Testis (tissue), 2 donors: ENCODE measurements at regions not wholly inside any gene's neighbourhood (a gene's known extent, or its start where the extent isn't known, plus 50 kb on each side); places are given as distances from the start of the nearest gene placed in this dataset.

ENCODE experiments used
- DNase-seq: peaks from one replicate; pipeline ENCODE4 v3.0.0-alpha.2; 2019
- H3K27ac ChIP-seq, 2 donors: fragments of 200-600 bp; sonication (generic); one replicate each; pipeline ENCODE4 v1.5.1; 2019
- H3K27me3 ChIP-seq: fragments of 200-600 bp; sonication (generic); one replicate; pipeline ENCODE4 v1.5.1; 2019
- H3K36me3 ChIP-seq: fragments of 200-600 bp; sonication (generic); one replicate; pipeline ENCODE4 v1.5.1; 2017; ENCODE audit warnings: low read depth; ENCODE audit errors: missing control alignments
- H3K4me1 ChIP-seq: fragments of 200-600 bp; sonication (generic); one replicate; pipeline ENCODE4 v1.5.1; 2019
- H3K4me3 ChIP-seq, 2 donors: fragments of 200-600 bp; sonication (generic); one replicate each; pipeline ENCODE4 v1.5.1; 2017 to 2019
- H3K9me3 ChIP-seq: fragments of 200-600 bp; sonication (generic); one replicate; pipeline ENCODE4 v1.5.1; 2017
- POLR2A ChIP-seq: fragments of 450-650 bp; IDR thresholded peaks from one replicate; pipeline ENCODE4 v1.6.1; 2017; ENCODE audit warnings: antibody characterized with exemption, mild to moderate bottlenecking, moderate library complexity
- WGBS, 2 donors: methylation state at CpG; one replicate each; pipeline ENCODE4 v1.1.5; 2018; 5-methylcytosine and 5-hydroxymethylcytosine counted together
- intact Hi-C: fragments of 100-400 bp; cut with DNase I; formaldehyde crosslinking; loops from one replicate; pipeline ENCODE4 v1.15.1; 2023; ENCODE audit warnings: low total_unique reads
- TF ChIP-seq, protein P1 (sequence below), 3 experiments: fragments of 450-650 bp in 2 of 3; fragments of 200-600 bp in 1 of 3; sonication (generic) in 1 of 3; IDR thresholded peaks; one replicate each; pipeline ENCODE4 v1.5.1; 2016 to 2019; ENCODE audit warnings: antibody characterized with exemption in 3 of 3, mild to moderate bottlenecking in 2 of 3, moderate library complexity in 1 of 3

DNA sequence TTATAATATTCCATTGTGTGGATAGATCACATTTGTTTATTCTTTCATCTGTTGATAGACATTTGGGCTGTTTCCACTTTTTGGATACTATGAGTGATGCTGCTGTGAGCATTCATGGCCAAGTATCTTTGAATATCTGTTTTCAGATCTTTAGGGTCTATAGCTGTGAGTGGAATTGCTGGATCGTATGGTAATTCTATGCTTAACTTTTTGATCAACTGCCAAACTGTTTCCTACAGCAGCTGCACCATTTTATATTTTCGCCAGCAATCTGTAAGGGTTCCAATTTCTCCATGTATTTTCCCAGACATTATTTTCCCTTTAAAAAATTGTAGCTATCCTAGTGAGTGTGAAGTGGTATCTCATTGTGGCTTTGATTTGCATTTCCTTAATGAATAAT is 238.1 kb downstream of the AACS start:
- Histone ChIP-seq H3K4me3 (no peak overlapping the region), H3K36me3 (no peaks in the 10 kb centered on the region), H3K4me1 (no peaks in the 10 kb centered on the region), H3K27me3 (no peaks in the 10 kb centered on the region), H3K27ac (no peak overlapping the region), H3K9me3 (no peaks in the 10 kb centered on the region)
- WGBS, 2 donors = 79 to 84% methylated on average over 2 of the region's 2 CpGs
- DNase-seq = no peak
- intact Hi-C loops = no loop called here
- TF ChIP-seq, protein P1, sequence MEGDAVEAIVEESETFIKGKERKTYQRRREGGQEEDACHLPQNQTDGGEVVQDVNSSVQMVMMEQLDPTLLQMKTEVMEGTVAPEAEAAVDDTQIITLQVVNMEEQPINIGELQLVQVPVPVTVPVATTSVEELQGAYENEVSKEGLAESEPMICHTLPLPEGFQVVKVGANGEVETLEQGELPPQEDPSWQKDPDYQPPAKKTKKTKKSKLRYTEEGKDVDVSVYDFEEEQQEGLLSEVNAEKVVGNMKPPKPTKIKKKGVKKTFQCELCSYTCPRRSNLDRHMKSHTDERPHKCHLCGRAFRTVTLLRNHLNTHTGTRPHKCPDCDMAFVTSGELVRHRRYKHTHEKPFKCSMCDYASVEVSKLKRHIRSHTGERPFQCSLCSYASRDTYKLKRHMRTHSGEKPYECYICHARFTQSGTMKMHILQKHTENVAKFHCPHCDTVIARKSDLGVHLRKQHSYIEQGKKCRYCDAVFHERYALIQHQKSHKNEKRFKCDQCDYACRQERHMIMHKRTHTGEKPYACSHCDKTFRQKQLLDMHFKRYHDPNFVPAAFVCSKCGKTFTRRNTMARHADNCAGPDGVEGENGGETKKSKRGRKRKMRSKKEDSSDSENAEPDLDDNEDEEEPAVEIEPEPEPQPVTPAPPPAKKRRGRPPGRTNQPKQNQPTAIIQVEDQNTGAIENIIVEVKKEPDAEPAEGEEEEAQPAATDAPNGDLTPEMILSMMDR (IDR thresholded peaks at IDR 0.05) = no peak
- no peak for TF ChIP-seq POLR2A

DNA sequence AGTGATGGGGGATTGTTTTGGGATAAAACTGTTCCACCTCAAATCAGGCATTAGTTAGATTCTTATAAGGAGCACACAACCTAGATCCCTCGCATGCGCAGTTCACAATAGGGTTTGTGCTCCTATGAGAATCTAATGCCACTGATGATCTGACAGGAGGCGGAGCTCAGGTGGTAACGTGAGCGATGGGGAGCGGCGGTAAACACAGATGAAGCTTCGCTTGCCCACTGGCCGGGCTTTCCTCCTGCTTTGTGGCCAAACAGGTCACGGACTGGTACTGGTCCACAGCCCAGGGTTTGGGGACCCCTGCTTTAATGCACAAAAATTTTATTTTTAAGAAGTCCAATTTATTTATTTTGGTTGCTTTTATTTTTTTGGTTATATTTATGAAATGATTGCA is 238.8 kb downstream of the AACS start:
- 94 to 98% methylated on average over 10 of the region's 10 CpGs for WGBS, 2 donors
- Histone ChIP-seq H3K4me3 (no peak overlapping the region), H3K27ac (no peak overlapping the region), H3K36me3 (no peaks in the 10 kb centered on the region), H3K27me3 (no peaks in the 10 kb centered on the region), H3K9me3 (no peaks in the 10 kb centered on the region), H3K4me1 (no peaks in the 10 kb centered on the region)
- DNase-seq = no peak
- no peak for TF ChIP-seq POLR2A
- TF ChIP-seq, protein P1 (IDR thresholded peaks at IDR 0.05) = no peak
- intact Hi-C loops = no loop called here

DNA sequence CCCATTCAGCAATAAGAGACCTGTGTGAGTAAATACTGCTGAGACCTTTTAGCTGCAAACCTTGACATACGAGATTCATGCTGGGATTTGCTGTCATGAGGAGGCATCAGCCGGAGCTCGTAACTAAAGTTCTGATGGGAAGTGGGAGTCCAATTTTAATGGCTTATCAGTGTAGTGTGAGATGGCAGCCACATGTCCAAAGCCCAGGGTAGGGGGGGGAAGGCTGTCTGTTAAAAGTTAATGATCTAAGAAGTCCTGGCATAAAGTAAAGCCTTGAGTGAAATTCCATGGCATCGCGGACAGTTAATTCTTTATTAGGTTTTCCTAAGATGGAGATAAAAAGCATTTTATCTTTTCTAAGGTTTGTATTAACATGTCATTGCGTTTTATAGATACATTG is 240.0 kb downstream of the AACS start:
- Histone ChIP-seq H3K36me3 (no peaks in the 10 kb centered on the region), H3K4me1 (no peaks in the 10 kb centered on the region), H3K4me3 (no peak overlapping the region), H3K27ac (no peak overlapping the region), H3K9me3 (no peaks in the 10 kb centered on the region), H3K27me3 (no peaks in the 10 kb centered on the region)
- DNase-seq = no peak
- WGBS, 2 donors = 78 to 85% methylated on average over 6 of the region's 6 CpGs
- intact Hi-C loops = no loop called here
- TF ChIP-seq, protein P1 (IDR thresholded peaks at IDR 0.05) = no peak
- no peak for TF ChIP-seq POLR2A

DNA sequence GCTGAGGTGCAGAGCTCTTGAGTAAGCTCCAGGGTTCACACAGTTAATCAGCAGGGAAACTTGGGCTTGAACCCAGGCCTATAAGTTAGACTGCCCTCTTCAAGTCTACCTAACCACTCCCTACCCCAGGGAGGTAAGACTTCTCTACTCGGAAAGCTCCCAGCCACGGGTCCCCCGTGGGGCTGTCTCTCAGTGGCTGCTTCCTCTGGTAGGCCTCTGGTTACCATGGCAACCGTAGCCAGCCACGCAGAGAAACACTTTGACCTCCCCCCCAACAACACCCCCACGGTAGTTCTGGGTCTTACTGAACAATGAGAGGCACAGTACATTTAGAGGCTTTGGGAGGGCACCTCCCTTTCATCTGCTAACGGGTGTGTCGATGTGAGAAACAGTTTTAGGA is 245.2 kb downstream of the AACS start:
- Histone ChIP-seq H3K4me3 (no peak overlapping the region), H3K9me3 (no peaks in the 10 kb centered on the region), H3K27me3 (no peaks in the 10 kb centered on the region), H3K36me3 (no peaks in the 10 kb centered on the region), H3K27ac (no peak overlapping the region), H3K4me1 (peaks cover 9% of the 10 kb centered on the region)
- no peak for DNase-seq
- intact Hi-C loops = no loop called here
- 67 to 73% methylated on average over 8 of the region's 8 CpGs for WGBS, 2 donors
- TF ChIP-seq, protein P1 (IDR thresholded peaks at IDR 0.05) = no peak
- TF ChIP-seq POLR2A = no peak

DNA sequence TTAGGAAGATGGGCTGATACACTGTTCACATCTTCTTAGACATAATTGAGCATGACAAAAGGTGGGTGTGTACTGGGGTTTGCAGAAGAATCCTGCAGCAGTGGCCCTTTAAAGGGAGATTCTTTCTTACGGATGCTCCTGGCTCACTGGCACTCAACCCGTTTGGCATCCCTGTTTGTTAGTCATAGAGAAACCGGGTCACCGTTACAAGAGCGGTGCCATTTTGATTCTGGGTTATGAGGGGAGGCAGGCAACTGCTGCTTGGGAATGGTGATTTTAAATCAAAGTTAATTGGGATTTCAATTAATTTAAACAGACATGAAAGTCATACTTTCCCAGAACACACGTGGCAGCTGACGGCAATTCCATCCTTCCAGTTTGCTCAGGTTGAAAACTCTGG is 245.8 kb downstream of the AACS start:
- intact Hi-C loops = no loop called here
- DNase-seq = no peak
- H3K9me3 ChIP-seq = no peaks in the 10 kb centered on the region
- H3K27me3 ChIP-seq = no peaks in the 10 kb centered on the region
- H3K4me1 ChIP-seq = peaks cover 9% of the 10 kb centered on the region
- WGBS, 2 donors = 85 to 91% methylated on average over 6 to 7 of the region's 7 CpGs
- no peaks in the 10 kb centered on the region for H3K36me3 ChIP-seq
- TF ChIP-seq, protein P1 (IDR thresholded peaks at IDR 0.05) = no peak
- TF ChIP-seq POLR2A = no peak
- H3K27ac ChIP-seq = no peak overlapping the region
- H3K4me3 ChIP-seq = no peak overlapping the region
